AG08396 (cell line): ENCODE measurements at regions not wholly inside any gene's neighbourhood (a gene's known extent, or its start where the extent isn't known, plus 50 kb on each side); places are given as distances from the start of the nearest gene placed in this dataset.
"Not testable (repeated sequence)": the region's sequence is repeated elsewhere in the genome, so short reads cannot be mapped to it uniquely, and the experiment has no call there.

ENCODE experiments used
- DNase-seq: peaks from one replicate; pipeline ENCODE4 v3.0.0; 2012; ENCODE audit warnings: low spot score, mixed read lengths

GRCh38 chr7:10593080-10593479 lies 380.6 kb upstream of the PHF14 start:
- DNase-seq: no peak

GRCh38 chr7:10596827-10597226 lies 376.8 kb upstream of the PHF14 start:
- DNase-seq: no peak

GRCh38 chr7:10604128-10604527 lies 369.5 kb upstream of the PHF14 start:
- DNase-seq: no peak

GRCh38 chr7:10612950-10613349 lies 360.7 kb upstream of the PHF14 start:
- DNase-seq: no peak

- DNase-seq: no peak
Observed at GRCh38 chr7:10618953-10619352, 354.7 kb upstream of the PHF14 start.

- DNase-seq: no peak
Observed at GRCh38 chr7:10632712-10633111, 341.0 kb upstream of the PHF14 start.

- no peak for DNase-seq
Observed at GRCh38 chr7:10634239-10634638, 339.4 kb upstream of the PHF14 start.

- no peak for DNase-seq
Observed at GRCh38 chr7:10637991-10638390, 335.7 kb upstream of the PHF14 start.

- no peak for DNase-seq
Observed at GRCh38 chr7:10643545-10643944, 330.1 kb upstream of the PHF14 start.

GRCh38 chr7:10644849-10645248 lies 328.8 kb upstream of the PHF14 start:
- no peak for DNase-seq

GRCh38 chr7:10646194-10646593 lies 327.5 kb upstream of the PHF14 start:
- no peak for DNase-seq

GRCh38 chr7:10648289-10648688 lies 325.4 kb upstream of the PHF14 start:
- no peak for DNase-seq

GRCh38 chr7:10649120-10649519 lies 324.6 kb upstream of the PHF14 start:
- DNase-seq: not testable (repeated sequence)

- DNase-seq: no peak
Observed at GRCh38 chr7:10655031-10655430, 318.6 kb upstream of the PHF14 start.

GRCh38 chr7:10657201-10657600 lies 316.5 kb upstream of the PHF14 start:
- DNase-seq: no peak

GRCh38 chr7:10657837-10658236 lies 315.8 kb upstream of the PHF14 start:
- no peak for DNase-seq

- no peak for DNase-seq
Observed at GRCh38 chr7:10662491-10662890, 311.2 kb upstream of the PHF14 start.

GRCh38 chr7:10662982-10663884 lies 310.4 kb upstream of the PHF14 start:
- DNase-seq: no peak

- DNase-seq: no peak
Observed at GRCh38 chr7:10672186-10672585, 301.5 kb upstream of the PHF14 start.

- no peak for DNase-seq
Observed at GRCh38 chr7:10677211-10677610, 296.5 kb upstream of the PHF14 start.

GRCh38 chr7:10677668-10678232 lies 295.9 kb upstream of the PHF14 start:
- DNase-seq: no peak

GRCh38 chr7:10684606-10685005 lies 289.1 kb upstream of the PHF14 start:
- no peak for DNase-seq

- DNase-seq: no peak
Observed at GRCh38 chr7:10685040-10685439, 288.6 kb upstream of the PHF14 start.

- DNase-seq: no peak
Observed at GRCh38 chr7:10688544-10688943, 285.1 kb upstream of the PHF14 start.
